HG03196 (cell line): ENCODE measurements at regions not wholly inside any gene's neighbourhood (a gene's known extent, or its start where the extent isn't known, plus 50 kb on each side); places are given as distances from the start of the nearest gene placed in this dataset.

Experiments
- ATAC-seq: cut with Tn5 transposase; IDR thresholded peaks from one replicate; pipeline ENCODE4 v1.9.1; 2021; ENCODE audit not compliant: unreplicated experiment

DNA sequence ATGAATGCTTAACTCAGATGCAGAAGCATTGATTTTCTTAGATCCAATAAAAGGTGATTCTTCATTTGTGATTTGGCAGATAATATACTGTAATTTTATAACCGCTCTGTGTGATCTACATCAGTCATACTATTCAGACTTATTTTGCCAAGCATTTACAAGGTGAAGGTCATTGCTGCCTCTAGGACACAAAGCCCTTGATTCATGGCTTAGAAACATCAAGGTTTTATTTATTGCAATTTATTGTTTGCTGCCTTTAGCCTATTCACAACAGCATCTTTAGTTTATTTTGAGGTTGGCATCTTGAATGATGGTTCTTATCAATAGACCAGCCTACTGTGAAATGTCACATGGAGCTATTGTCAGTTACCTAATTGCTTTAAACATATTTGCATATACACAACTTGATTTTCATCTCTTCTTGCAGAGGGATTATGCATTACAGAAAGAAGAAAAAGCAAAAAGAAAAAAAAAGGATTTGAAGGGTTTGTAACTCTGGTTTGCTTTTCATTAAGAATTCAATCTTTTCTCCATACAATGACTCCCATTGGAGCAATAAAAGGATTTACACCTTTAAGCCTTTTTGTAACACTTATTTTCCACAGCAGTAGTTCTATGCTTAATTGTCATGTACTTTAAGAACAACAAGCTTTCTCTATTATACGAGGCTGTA lies 1371.6 kb upstream of the CELF2 start:
- ATAC-seq, result no peak

DNA sequence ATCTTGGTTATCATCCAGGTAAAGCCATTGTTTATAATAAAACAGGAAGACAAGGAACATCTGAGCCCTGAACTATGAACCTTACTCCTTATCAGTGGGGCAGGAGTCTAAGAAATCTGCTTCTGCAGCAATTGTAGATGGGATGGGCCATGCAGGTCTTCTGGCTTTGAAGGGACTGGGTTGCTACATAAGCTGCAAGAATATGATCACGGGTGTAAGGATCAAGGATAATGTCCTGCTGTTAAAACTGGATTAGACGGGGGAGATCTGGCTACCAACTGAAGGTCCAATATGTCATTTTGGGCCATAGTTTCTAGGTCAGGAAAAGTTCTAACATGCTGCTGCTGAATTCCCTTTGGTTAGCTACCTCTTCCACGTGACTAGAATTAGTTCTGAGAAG lies 1363.4 kb upstream of the CELF2 start:
- ATAC-seq, result no peak

DNA sequence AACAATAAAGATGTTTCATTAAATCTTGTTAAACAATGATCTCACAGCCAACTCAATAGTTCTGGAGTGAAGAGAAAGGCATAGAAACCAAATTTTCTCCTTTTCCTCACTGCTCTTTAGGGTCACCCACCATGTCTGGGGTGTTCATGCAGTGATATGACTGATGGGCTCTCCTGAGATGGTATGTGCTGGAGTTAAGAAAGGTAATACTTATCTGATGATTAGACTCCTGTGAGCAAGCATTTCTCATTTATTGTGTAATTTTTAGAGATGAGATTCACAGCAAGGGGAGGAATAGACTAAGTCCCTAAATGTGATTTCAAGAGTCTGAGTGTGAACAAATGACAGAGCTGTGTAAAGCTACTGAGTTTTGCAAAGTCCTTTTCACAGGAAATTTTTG lies 1361.3 kb upstream of the CELF2 start:
- ATAC-seq, result no peak

DNA sequence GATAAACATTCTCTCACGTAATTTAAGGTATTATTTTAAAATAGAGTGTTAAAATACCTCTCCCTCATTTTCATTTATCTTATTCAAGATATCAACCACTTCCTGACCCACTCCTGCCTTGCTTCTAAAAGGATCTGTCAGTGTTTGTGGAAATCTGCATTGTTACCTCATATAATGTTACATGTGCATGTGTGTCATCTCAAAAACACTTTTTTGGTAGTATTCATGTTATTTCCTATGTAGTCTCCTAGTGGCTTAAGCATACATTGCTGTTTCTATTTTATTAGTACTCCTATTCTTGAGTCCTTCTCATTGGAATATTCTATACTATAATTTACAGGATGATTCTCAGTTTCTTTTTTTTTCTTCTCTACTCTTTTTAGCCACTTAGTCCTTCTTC lies 1360.7 kb upstream of the CELF2 start:
- no peak for ATAC-seq

DNA sequence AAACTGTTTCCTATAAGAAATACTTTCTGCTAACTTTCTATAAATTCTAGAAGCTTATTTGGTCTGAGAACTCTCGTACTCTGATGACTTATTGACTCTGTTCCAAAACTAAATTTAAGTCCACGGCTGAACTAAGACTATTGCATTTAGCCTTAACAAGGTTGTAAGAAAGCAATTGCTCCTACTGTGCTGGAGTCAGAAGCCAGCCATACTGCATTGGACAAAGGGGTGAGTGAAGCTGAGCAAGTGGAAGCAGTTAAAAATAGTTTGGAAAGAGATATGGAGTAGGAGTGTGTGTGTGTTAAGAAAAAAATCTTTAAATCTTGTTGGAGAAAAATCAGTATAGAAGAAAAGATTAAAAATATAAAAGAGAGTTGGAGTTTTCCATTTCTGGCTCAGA lies 1360.1 kb upstream of the CELF2 start:
- ATAC-seq, result no peak

DNA sequence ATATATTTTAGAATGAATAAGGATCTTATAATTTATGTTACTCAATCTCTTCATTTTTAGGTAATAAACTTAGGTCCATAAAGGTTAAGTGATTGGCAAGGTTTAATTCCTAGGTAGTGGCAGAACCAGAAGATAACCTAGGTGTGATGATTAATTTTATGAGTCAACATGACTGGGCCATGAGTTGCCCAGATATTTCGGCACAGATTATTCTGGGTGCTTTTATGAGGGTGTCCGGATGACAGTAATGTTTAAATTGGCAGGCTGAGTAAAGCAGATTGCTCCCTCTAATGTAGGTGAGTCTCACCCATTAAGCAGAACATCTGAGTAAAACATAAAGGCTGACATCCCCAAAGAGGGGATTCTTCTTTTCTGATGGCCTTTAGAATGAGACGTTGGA lies 1349.3 kb upstream of the CELF2 start:
- ATAC-seq, result no peak

DNA sequence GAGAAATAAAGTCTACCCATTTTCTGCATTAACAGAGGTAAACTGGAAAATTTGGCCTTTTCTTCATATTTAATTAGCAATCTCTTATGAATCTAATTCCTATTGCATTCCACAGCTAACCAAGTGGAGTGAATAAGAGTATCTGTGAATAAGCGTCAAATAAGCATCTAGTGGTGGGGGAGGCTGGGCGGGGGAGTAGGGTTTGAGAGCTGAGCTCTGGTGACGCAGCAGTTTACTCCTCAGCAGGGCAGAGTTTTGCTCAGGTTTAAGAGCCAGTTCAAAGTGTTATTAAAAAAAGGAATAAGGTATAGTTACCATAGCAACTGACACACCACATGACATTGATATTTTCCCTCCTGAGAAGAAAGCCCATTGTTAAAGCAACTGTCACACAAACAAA lies 1346.8 kb upstream of the CELF2 start:
- no peak for ATAC-seq

DNA sequence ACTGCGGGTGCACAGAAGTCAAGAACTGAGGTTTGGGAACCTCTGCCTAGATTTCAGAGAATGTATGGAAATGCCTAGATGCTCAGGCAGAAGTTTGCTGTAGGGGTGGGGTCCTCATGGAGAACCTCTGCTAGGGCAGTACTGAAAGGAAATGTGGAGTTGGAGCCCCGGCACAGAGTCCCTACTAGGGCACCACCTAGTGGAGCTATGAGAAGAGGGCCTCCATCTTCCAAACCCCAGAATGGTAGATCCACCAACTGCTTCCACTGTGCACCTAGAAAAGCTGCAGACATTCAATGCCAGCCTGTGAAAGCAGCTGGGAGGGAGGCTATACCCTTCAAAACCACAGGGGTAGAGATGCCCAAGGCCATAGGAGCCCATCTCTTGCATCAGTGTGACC lies 1336.0 kb upstream of the CELF2 start:
- no peak for ATAC-seq

DNA sequence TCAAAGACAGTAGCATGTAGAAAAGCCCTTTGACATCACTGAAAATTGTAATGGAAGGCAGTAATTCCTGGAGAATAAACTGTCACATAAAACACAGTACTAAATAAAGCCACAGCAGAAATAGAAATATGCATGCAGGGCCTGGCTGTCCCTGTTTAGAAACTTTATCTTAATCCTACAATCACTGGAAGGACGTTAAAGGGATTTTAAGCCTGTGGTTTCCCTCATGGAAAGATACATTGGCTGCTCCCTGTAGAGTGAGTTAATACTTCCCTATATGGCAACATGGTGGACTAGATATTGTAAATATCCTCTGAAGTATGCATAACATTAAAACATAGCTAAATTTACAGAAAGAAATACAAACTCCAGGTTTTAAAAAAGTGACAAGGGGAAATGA lies 1334.9 kb upstream of the CELF2 start:
- ATAC-seq, result no peak

DNA sequence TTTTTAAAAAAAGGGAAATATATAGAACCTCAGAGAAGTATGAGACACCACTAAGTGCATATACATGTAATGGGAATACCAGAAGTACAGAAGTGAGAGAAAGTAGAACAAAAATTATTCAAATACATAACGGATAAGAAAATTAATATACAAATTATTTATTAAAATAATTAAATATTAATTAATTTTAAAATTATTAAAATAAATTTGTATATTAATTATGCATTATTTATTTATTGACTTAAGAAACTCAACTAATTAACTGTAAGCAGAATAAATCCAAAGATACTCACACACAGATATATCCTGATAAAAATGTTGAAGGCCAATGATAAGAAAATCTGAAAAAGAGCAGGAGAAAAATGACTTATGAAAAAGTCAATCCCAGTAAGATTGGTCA lies 1333.5 kb upstream of the CELF2 start:
- ATAC-seq, result no peak

DNA sequence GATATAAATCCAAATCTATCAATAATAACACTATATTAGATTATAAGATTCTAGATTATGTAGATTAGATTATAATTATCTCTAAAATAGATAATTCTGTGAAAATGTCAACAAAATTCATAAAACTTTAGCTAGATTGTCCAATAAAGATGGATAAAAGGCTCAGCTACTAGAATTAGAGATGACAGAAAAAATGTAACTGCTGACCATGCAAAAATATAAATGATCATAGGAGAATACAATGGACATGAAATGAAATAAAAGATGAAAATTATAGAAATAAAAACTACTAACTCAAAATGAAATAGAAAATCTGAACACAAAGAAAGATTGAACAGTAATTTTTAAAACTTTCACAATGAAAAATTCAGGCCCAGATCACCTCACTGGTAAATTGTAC lies 1332.1 kb upstream of the CELF2 start:
- ATAC-seq, result no peak

DNA sequence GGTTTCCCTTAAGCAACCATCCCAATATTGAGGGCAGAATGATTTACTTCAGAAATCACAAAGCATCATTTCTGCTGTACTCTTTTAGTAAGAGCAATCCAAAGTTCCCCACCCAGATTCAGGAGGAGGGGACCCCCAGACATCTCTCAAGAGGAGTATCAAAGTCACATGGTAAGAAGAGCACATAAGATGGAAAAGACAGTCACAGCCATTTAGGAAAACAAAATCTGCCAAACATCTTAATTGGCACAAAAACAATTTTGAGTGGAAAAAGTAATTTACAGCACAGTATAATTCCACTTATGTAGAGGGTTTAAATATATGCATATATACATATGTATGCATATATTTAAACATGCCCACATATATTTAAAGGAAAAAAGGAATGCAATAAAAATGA lies 1329.0 kb upstream of the CELF2 start:
- no peak for ATAC-seq

DNA sequence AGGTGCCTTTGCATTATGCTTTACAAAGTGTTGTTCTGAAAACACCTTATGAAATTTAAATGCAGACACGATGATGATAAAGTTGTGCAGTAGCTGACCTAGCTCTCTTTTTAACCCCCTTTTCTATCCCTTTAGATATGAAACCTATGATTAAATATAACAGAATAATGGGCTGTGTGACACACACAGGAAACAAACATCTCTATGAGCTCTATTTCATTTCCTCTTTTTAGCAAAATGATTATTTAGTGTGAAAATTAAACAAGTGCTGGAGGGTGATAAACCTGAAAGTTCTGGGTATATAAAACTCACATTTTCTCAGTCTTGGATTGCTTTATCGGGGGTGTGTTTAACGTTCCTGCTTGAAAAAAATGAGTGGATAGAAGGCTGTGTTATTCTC lies 1310.5 kb upstream of the CELF2 start:
- ATAC-seq, result no peak

DNA sequence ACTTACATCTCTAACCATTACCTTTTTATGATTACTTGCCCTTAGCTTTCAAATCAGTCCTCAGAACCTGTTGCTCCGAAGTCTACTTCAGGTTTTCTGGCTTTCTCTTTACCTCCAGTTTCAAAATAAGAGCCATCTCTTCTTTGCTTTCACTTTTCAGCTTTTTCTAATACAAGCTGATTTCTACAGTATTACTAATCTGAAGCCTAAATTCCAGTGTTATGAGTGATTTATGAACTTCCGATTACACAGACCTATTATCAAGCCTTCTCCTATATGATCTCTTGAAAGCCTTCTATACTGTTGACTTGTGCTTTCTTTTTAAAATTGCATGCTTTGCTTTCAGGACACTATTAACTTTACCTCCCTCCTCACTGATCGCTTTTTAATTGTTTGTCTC lies 1307.8 kb upstream of the CELF2 start:
- no peak for ATAC-seq

DNA sequence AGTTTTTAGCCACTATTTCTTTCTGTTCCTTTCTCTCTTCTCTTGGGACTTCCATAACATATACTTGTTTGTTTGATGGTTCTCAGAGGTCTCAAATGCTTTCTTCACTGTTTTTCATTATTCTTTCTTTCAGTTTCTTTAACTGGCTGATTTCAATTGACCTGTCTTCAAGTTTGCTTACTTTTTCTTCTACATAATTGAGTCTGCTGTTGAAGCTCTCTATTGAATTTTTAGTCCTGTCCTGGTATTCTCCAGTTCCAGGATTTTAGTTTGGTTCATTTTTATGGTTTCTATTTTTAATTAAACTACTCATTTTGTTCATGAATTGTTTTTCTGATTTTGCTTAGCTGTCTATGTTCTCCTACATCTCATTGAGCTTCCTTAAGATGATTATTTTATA lies 1305.3 kb upstream of the CELF2 start:
- no peak for ATAC-seq

DNA sequence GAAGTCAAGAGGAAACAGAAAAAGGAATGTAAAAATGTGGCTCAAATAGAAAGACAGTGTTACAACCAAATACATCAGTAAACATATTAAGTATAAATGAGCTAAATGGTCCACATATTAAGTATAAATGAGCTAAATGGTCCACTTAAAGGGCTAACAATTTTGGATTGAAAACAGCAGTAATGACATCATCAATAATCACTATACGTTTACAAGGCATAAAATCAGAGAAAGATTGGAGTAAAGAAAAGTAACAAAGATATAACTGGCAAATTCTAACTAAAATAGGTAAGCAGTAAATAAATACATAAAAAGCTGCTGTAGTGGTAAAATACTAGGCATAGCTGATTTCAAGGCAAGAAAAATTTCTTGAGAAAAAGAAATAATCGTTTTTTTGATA lies 1298.4 kb upstream of the CELF2 start:
- no peak for ATAC-seq

DNA sequence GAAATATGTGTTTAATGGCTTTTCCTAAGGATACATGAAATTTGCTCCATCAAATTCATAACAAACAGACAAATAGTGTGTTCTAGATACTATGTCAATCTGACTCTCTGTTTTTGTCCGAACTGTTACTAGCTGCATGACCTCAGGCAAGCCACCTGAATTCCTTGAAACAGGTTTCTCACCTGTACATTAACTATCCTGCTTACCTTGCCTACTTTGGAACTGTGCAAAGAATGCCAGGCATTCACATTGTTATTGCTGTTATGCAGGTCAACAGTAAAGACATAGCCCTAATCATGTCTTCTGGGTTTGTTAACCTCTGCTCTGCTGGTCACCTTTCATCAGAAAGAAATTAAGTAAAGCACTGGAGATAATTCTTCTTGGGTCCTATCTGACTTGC lies 1283.9 kb upstream of the CELF2 start:
- no peak for ATAC-seq

DNA sequence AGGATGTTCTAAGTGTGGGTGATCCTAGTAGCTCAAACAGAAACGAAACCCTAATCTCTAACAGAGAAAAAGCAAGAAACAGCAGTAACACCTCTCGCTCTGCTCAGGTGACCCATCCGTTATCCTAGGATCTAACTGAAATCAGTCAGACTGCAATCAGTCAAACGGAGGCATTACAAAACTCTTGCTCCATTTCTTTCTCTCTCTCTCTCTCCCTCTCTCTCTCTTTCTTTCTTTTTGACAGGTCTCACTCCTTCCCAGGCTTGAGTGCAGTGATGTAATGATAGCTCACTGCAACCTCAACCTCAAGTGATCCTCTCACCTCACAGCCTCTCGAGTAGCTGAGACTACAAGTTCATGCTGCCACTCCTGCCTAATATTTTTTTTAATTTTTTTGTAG lies 1283.5 kb upstream of the CELF2 start:
- ATAC-seq, result no peak

DNA sequence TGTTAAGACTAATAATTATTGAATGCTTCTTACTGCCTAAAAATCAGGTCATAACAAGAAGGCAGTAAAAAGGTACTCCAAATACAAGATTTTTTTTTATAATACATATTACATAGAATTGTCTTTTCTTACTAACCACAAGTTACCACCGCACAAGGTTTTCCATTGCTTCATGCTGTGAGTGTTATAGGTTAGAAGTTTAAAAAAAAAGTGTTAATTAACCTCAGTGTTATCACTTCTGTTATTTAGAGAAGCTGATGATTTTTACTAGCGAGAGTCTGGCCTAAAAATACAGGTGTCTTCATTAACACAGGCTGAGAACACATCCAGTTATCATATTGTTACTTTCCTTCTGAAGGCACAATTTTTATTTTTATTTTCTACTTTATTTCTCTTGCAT lies 1281.9 kb upstream of the CELF2 start:
- no peak for ATAC-seq

DNA sequence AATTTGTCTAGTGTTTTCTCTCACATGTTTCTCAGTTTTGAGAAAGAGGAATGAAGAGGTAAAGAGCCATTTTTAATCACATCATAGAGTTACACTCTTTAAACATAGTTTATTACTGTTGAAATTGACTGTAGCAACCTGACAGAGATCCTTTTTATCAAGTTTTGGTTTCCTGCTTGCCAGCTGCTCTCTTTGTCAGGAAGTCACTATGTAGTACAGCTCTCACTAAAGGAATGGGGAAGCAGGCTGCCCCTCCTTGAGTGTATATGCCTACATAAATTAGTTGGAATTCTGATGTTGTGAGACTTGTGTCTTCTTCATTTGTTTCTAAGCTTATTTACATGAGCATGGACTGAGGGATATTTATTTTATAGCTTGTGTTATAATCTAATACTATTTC lies 1274.0 kb upstream of the CELF2 start:
- no peak for ATAC-seq

DNA sequence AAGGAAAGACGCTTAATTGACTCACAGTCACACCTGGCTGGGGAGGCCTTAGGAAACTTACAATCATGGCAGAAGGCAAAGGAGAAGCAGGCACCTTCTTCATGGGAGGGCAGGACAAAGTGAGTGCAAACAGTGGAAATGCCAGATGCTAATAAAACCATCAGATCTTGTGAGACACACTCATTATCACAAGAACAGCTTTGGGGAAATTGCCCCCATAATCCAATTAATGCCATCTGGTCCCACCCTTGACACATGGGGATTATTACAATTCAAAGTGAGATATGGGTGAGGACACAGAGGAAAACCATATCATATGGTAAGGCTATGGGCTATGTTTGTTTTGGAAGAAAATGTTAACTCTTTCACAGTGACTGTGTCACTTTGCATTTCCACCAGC lies 1272.5 kb upstream of the CELF2 start:
- ATAC-seq, result no peak

DNA sequence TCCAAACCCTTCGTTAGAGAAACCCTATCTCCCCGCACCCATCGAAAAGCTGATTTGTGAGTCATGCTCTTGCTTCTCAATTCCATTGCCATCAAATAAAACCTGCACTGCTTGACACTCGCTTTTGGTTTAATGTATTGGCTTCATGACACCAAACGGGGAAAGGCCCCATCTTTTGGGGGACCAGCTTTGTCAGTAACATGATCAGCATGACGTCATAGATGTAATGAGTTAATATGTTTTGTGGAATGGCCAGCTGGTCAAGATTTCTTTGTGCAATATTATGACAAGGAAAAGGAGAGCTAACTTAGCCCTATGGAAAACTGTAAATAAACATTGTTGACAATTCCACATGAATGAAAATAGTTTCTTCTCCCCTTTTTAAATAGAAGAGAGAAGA lies 1260.5 kb upstream of the CELF2 start:
- no peak for ATAC-seq

DNA sequence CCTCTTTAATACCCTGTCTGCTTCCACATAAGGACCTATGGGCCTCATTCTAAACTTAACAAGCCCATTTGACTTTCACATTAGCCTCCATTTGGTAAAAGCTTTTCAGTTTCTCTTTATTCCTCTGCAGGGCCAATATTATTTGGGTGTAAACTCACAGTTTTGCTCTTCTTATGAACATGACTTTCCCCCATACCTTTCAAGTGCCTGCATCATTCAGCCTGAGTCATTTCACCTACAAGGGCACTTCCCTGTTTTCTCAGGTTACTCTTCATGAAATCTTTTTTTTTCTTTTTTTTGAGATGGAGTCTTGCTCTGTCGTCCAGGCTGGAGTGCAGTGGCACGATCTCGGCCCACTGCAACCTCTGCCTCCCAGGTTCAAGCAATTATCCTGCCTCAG lies 1258.1 kb upstream of the CELF2 start:
- no peak for ATAC-seq
